ENCODE measurements at regions not wholly inside any gene's neighbourhood (a gene's known extent, or its start where the extent isn't known, plus 50 kb on each side); places are given as distances from the start of the nearest gene placed in this dataset.

DNA sequence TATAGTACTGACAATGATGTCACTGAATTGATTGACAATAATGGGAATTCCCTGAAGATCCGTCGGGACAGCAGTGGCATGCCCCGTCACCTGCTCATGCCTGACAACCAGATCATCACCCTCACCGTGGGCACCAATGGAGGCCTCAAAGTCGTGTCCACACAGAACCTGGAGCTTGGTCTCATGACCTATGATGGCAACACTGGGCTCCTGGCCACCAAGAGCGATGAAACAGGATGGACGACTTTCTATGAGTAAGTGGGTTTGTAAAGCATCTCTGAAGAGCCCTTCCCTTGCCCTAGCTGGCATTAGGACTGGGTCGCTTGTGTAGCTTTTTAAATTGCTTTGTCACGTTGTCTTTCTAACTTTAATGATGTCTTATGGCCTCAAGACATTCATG is 72.7 kb upstream of the WWC1 start:
- TF ChIP-seq, protein P1, sequence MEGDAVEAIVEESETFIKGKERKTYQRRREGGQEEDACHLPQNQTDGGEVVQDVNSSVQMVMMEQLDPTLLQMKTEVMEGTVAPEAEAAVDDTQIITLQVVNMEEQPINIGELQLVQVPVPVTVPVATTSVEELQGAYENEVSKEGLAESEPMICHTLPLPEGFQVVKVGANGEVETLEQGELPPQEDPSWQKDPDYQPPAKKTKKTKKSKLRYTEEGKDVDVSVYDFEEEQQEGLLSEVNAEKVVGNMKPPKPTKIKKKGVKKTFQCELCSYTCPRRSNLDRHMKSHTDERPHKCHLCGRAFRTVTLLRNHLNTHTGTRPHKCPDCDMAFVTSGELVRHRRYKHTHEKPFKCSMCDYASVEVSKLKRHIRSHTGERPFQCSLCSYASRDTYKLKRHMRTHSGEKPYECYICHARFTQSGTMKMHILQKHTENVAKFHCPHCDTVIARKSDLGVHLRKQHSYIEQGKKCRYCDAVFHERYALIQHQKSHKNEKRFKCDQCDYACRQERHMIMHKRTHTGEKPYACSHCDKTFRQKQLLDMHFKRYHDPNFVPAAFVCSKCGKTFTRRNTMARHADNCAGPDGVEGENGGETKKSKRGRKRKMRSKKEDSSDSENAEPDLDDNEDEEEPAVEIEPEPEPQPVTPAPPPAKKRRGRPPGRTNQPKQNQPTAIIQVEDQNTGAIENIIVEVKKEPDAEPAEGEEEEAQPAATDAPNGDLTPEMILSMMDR (IDR thresholded peaks at IDR 0.05; ENCODE audit: insufficient read depth, low read length, poor library complexity, severe bottlenecking), result no peak
- no peak for TF ChIP-seq EZH2phosphoT487 (conservative IDR thresholded peaks at IDR 0.05; ENCODE audit: low read length)

Measured in SU-DHL-6 (cell line).